ENCODE measurements at regions not wholly inside any gene's neighbourhood (a gene's known extent, or its start where the extent isn't known, plus 50 kb on each side); places are given as distances from the start of the nearest gene placed in this dataset.

DNA sequence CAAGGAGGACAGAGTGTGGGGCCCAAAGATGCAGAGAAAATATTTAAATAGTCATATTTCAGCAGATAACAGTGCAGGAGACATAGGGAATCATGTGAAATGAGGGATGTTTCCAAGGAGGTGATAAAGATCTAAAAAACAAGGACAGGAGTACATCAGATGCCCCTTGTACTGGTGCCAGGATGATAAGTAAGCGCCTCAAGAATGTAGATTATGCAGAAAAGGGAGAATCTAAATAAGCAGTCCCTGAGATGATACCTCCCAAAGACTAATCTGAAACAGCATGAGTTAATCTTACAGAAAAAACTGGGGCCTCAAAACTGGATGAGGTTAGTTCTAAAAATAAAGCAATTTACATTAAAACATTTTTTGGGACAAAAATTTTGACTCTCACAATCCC is 136.1 kb upstream of the WDFY3 start:
- H3K4me2 ChIP-seq (ENCODE audit: low read depth, low read length): no peak overlapping the region
- no peaks in the 10 kb centered on the region for H3K27me3 ChIP-seq (replicated peaks; ENCODE audit: insufficient read depth, low read length)
- DNase-seq: no peak
- H3F3A ChIP-seq (ENCODE audit: insufficient read depth, low read length): no peaks in the 10 kb centered on the region
- H2AFZ ChIP-seq (ENCODE audit: low read length): no peak overlapping the region
- no peaks in the 10 kb centered on the region for H4K20me1 ChIP-seq (ENCODE audit: insufficient read depth, low read length)
- H3K79me2 ChIP-seq (ENCODE audit: low read length): no peaks in the 10 kb centered on the region
- H3K4me1 ChIP-seq (ENCODE audit: low read length): no peaks in the 10 kb centered on the region
- no peaks in the 10 kb centered on the region for H3K36me3 ChIP-seq (replicated peaks; ENCODE audit: insufficient read depth, low read length)
- no peaks in the 10 kb centered on the region for H3K9me3 ChIP-seq (replicated peaks; ENCODE audit: insufficient read depth, low read length)
- TF ChIP-seq, protein P1, sequence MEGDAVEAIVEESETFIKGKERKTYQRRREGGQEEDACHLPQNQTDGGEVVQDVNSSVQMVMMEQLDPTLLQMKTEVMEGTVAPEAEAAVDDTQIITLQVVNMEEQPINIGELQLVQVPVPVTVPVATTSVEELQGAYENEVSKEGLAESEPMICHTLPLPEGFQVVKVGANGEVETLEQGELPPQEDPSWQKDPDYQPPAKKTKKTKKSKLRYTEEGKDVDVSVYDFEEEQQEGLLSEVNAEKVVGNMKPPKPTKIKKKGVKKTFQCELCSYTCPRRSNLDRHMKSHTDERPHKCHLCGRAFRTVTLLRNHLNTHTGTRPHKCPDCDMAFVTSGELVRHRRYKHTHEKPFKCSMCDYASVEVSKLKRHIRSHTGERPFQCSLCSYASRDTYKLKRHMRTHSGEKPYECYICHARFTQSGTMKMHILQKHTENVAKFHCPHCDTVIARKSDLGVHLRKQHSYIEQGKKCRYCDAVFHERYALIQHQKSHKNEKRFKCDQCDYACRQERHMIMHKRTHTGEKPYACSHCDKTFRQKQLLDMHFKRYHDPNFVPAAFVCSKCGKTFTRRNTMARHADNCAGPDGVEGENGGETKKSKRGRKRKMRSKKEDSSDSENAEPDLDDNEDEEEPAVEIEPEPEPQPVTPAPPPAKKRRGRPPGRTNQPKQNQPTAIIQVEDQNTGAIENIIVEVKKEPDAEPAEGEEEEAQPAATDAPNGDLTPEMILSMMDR (IDR thresholded peaks at IDR 0.05; ENCODE audit: low read length): no peak
- TF ChIP-seq EZH2 (optimal IDR thresholded peaks at IDR 0.05; ENCODE audit: low read depth, low read length) (no peak), EZH2phosphoT487 (IDR thresholded peaks at IDR 0.05; ENCODE audit: low read length) (no peak)
- no peak overlapping the region for H3K27ac ChIP-seq (ENCODE audit: low read length)
- no peak overlapping the region for H3K4me3 ChIP-seq (ENCODE audit: low read length)
- no peaks in the 10 kb centered on the region for H3K9me2 ChIP-seq (replicated peaks; ENCODE audit: insufficient read depth, low read length)
- no peak overlapping the region for H3K9ac ChIP-seq (ENCODE audit: low read length)

DNA sequence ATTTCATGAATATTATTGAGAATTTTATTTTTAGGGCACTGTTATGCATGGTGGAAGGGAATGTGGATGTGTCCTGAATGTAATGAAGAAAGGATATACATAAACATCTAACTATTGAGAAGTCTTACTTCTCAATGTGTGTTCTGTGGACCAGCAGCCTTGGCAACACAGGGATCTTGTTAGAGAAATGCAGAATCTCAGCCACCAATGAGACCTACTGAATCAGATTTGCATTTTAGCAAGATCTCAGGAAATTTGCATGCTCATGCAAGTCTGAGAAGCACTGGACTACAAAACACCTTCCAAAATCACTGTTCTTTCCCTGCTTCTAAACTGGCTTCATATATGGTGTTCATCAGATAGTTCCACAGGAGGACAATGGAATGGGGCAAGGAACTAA is 139.7 kb upstream of the WDFY3 start:
- Histone ChIP-seq H3K4me1 (ENCODE audit: low read length) (no peaks in the 10 kb centered on the region), H3K9me2 (replicated peaks; ENCODE audit: insufficient read depth, low read length) (no peaks in the 10 kb centered on the region), H3K27ac (ENCODE audit: low read length) (no peak overlapping the region), H3K79me2 (ENCODE audit: low read length) (no peaks in the 10 kb centered on the region), H3K4me3 (ENCODE audit: low read length) (no peak overlapping the region), H3K4me2 (ENCODE audit: low read depth, low read length) (no peak overlapping the region), H2AFZ (ENCODE audit: low read length) (no peak overlapping the region), H3F3A (ENCODE audit: insufficient read depth, low read length) (no peaks in the 10 kb centered on the region), H3K9me3 (replicated peaks; ENCODE audit: insufficient read depth, low read length) (no peaks in the 10 kb centered on the region), H4K20me1 (ENCODE audit: insufficient read depth, low read length) (no peaks in the 10 kb centered on the region), H3K36me3 (replicated peaks; ENCODE audit: insufficient read depth, low read length) (no peaks in the 10 kb centered on the region), H3K9ac (ENCODE audit: low read length) (no peak overlapping the region), H3K27me3 (replicated peaks; ENCODE audit: insufficient read depth, low read length) (no peaks in the 10 kb centered on the region)
- TF ChIP-seq, protein P1 (IDR thresholded peaks at IDR 0.05; ENCODE audit: low read length): no peak
- no peak for TF ChIP-seq EZH2phosphoT487 (IDR thresholded peaks at IDR 0.05; ENCODE audit: low read length)
- no peak for TF ChIP-seq EZH2 (optimal IDR thresholded peaks at IDR 0.05; ENCODE audit: low read depth, low read length)
- no peak for DNase-seq

DNA sequence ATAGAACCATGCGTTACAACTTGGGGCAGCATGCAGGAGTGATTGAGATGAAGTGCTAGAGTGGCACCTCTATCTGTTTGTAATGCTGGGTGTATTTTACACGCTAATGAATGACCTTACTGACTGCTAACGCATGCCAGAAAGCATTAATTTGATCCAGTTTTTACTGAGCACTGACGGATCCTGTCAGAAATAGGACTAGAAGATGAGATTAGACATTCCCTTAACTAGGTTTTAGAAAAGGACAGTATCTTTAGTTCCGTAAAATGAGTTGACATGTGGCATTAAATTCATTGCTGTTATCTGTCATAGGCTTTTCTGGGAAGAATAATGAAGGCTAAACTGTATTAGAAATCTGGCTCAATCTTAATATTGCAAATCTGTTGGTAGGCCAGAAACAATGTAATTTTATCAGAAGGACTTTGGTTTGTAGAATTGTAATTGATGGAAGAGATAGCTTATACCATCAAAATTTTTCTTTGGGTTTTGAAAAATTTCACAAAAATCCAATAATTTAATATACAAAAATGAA is 140.4 kb upstream of the WDFY3 start:
- no peaks in the 10 kb centered on the region for H4K20me1 ChIP-seq (ENCODE audit: insufficient read depth, low read length)
- no peak overlapping the region for H3K9ac ChIP-seq (ENCODE audit: low read length)
- H3K36me3 ChIP-seq (replicated peaks; ENCODE audit: insufficient read depth, low read length): no peaks in the 10 kb centered on the region
- H3K4me2 ChIP-seq (ENCODE audit: low read depth, low read length): no peak overlapping the region
- H3K9me3 ChIP-seq (replicated peaks; ENCODE audit: insufficient read depth, low read length): no peaks in the 10 kb centered on the region
- H2AFZ ChIP-seq (ENCODE audit: low read length): no peak overlapping the region
- no peaks in the 10 kb centered on the region for H3K79me2 ChIP-seq (ENCODE audit: low read length)
- no peak for TF ChIP-seq EZH2phosphoT487 (IDR thresholded peaks at IDR 0.05; ENCODE audit: low read length)
- TF ChIP-seq, protein P1 (IDR thresholded peaks at IDR 0.05; ENCODE audit: low read length): no peak
- no peak for TF ChIP-seq EZH2 (optimal IDR thresholded peaks at IDR 0.05; ENCODE audit: low read depth, low read length)
- no peak overlapping the region for H3K4me3 ChIP-seq (ENCODE audit: low read length)
- no peaks in the 10 kb centered on the region for H3K27me3 ChIP-seq (replicated peaks; ENCODE audit: insufficient read depth, low read length)
- H3K27ac ChIP-seq (ENCODE audit: low read length): no peak overlapping the region
- H3K4me1 ChIP-seq (ENCODE audit: low read length): no peaks in the 10 kb centered on the region
- no peaks in the 10 kb centered on the region for H3K9me2 ChIP-seq (replicated peaks; ENCODE audit: insufficient read depth, low read length)
- no peaks in the 10 kb centered on the region for H3F3A ChIP-seq (ENCODE audit: insufficient read depth, low read length)
- DNase-seq: no peak
